HCT116 (cell line): ENCODE measurements at regions not wholly inside any gene's neighbourhood (a gene's known extent, or its start where the extent isn't known, plus 50 kb on each side); places are given as distances from the start of the nearest gene placed in this dataset.

Experiments used
- CTCF ChIP-seq, 3 experiments: fragments of 200-600 bp in 1 of 3; sonication (generic) in 1 of 3; IDR thresholded peaks in 2 of 3; conservative IDR thresholded peaks in 1 of 3; 2 replicates each; pipeline ENCODE4 v1.5.1; 2012 to 2017; ENCODE audit warnings: low read depth in 2 of 3, low read length in 2 of 3, antibody characterized with exemption in 1 of 3, borderline replicate concordance in 1 of 3, control low read depth in 1 of 3, mild to moderate bottlenecking in 1 of 3, mixed read lengths in 1 of 3, mixed run types in 1 of 3, moderate library complexity in 1 of 3; ENCODE audit not compliant: insufficient read depth in 1 of 3
- EZH2phosphoT487 ChIP-seq: fragments of 200-600 bp; IDR thresholded peaks from 2 replicates; pipeline ENCODE4 v1.6.1; 2018; ENCODE audit warnings: antibody characterized with exemption, borderline replicate concordance
- SRF ChIP-seq: IDR thresholded peaks from 2 replicates; pipeline ENCODE4 v1.6.1; 2012; ENCODE audit warnings: low read depth
- TF ChIP-seq, protein P1 (sequence below): IDR thresholded peaks from 2 replicates; pipeline ENCODE4 v1.6.1; 2012; ENCODE audit warnings: low read depth

DNA sequence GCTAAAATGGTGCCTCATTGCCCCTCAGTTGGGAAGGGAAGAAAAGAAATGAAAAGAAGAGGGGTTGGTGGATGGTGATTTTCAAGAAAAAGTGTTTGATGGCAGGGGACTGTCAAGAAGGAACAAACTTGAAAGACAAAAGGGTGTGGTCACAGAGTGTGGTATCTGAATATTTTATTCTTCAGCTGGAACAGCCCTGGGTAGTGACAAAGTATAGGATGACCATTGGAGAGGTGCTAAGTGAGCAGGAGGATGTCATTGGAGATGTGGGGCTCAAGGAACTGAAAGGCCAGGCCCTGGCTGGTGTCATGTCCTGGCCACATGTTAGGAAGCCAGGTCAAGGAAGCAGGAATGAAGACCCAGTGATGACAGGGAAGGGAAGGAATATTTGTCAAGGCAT is 71.0 kb upstream of the CD55 start:
- no peak for TF ChIP-seq SRF
- TF ChIP-seq CTCF (IDR thresholded peaks at IDR 0.05 in 2 of 3, conservative IDR thresholded peaks at IDR 0.05 in 1 of 3; ENCODE audit: borderline replicate concordance in 1 of 3, insufficient read depth in 1 of 3, low read depth in 2 of 3, low read length in 2 of 3): no peak
- TF ChIP-seq, protein P1, sequence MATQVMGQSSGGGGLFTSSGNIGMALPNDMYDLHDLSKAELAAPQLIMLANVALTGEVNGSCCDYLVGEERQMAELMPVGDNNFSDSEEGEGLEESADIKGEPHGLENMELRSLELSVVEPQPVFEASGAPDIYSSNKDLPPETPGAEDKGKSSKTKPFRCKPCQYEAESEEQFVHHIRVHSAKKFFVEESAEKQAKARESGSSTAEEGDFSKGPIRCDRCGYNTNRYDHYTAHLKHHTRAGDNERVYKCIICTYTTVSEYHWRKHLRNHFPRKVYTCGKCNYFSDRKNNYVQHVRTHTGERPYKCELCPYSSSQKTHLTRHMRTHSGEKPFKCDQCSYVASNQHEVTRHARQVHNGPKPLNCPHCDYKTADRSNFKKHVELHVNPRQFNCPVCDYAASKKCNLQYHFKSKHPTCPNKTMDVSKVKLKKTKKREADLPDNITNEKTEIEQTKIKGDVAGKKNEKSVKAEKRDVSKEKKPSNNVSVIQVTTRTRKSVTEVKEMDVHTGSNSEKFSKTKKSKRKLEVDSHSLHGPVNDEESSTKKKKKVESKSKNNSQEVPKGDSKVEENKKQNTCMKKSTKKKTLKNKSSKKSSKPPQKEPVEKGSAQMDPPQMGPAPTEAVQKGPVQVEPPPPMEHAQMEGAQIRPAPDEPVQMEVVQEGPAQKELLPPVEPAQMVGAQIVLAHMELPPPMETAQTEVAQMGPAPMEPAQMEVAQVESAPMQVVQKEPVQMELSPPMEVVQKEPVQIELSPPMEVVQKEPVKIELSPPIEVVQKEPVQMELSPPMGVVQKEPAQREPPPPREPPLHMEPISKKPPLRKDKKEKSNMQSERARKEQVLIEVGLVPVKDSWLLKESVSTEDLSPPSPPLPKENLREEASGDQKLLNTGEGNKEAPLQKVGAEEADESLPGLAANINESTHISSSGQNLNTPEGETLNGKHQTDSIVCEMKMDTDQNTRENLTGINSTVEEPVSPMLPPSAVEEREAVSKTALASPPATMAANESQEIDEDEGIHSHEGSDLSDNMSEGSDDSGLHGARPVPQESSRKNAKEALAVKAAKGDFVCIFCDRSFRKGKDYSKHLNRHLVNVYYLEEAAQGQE: no peak
- TF ChIP-seq EZH2phosphoT487: no peak
